Ishikawa (cell line): ENCODE measurements at regions not wholly inside any gene's neighbourhood (a gene's known extent, or its start where the extent isn't known, plus 50 kb on each side); places are given as distances from the start of the nearest gene placed in this dataset.

Source experiments
- CEBPB ChIP-seq: IDR thresholded peaks from 2 replicates; pipeline ENCODE4 v1.6.1; 2012
- CREB1 ChIP-seq: IDR thresholded peaks from 2 replicates; pipeline ENCODE4 v1.6.1; 2012; ENCODE audit warnings: low read depth
- EGR1 ChIP-seq: IDR thresholded peaks from 2 replicates; pipeline ENCODE4 v1.6.1; 2012
- EP300 ChIP-seq: IDR thresholded peaks from 2 replicates; pipeline ENCODE4 v1.6.1; 2012; ENCODE audit warnings: borderline replicate concordance
- FOXM1 ChIP-seq: IDR thresholded peaks from 2 replicates; pipeline ENCODE4 v1.6.1; 2012; ENCODE audit warnings: low read depth, borderline replicate concordance
- MAX ChIP-seq: IDR thresholded peaks from 2 replicates; pipeline ENCODE4 v1.6.1; 2012
- NFIC ChIP-seq: IDR thresholded peaks from 2 replicates; pipeline ENCODE4 v1.6.1; 2012
- RAD21 ChIP-seq: IDR thresholded peaks from 2 replicates; pipeline ENCODE4 v1.6.1; 2012; ENCODE audit warnings: low read depth
- REST ChIP-seq: IDR thresholded peaks from 2 replicates; pipeline ENCODE4 v1.6.1; 2012; ENCODE audit warnings: low read depth, mild to moderate bottlenecking
- TAF1 ChIP-seq: IDR thresholded peaks from 2 replicates; pipeline ENCODE4 v1.6.1; 2012; ENCODE audit warnings: low read depth, mild to moderate bottlenecking
- TCF12 ChIP-seq: IDR thresholded peaks from 2 replicates; pipeline ENCODE4 v1.6.1; 2012; ENCODE audit warnings: low read depth
- TEAD4 ChIP-seq: IDR thresholded peaks from 2 replicates; pipeline ENCODE4 v1.6.1; 2012
- YY1 ChIP-seq: IDR thresholded peaks from 2 replicates; pipeline ENCODE4 v1.6.1; 2012; ENCODE audit warnings: low read depth
- ZBTB7A ChIP-seq: IDR thresholded peaks from 2 replicates; pipeline ENCODE4 v1.6.1; 2012; ENCODE audit warnings: low read depth
- TF ChIP-seq, protein P1 (sequence below): IDR thresholded peaks from 2 replicates; pipeline ENCODE4 v1.6.1; 2012

DNA sequence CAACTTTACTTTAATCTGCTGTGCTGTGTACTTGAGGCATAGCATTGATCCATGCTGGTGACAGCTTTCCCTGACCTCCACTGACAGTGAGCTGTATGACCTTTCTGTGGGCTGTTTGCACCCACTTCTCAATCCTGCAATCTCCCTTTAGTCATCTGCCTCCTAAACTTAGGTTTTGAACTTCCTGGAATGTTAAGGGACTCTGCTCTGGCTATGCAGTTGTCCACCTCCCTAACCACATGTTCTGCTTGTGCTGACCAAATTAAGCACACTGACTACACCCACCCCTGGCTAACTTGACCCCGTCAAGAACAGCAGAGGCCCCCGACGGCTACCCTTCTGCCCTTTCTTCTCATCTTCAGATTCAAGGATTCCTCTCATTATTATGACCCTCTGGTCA is 89.1 kb upstream of the NTM start:
- TF ChIP-seq CREB1 (no peak), TCF12 (no peak)

- TF ChIP-seq TCF12 = no peak
- no peak for TF ChIP-seq CREB1
- TF ChIP-seq, protein P1, sequence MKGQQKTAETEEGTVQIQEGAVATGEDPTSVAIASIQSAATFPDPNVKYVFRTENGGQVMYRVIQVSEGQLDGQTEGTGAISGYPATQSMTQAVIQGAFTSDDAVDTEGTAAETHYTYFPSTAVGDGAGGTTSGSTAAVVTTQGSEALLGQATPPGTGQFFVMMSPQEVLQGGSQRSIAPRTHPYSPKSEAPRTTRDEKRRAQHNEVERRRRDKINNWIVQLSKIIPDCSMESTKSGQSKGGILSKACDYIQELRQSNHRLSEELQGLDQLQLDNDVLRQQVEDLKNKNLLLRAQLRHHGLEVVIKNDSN = no peak
- TF ChIP-seq CEBPB = no peak
- no peak for TF ChIP-seq TEAD4
- TF ChIP-seq EP300 = no peak
- TF ChIP-seq FOXM1 = no peak
- no peak for TF ChIP-seq MAX
- TF ChIP-seq REST = no peak
- no peak for TF ChIP-seq YY1
- no peak for TF ChIP-seq NFIC
- TF ChIP-seq TAF1 = no peak
- no peak for TF ChIP-seq RAD21
- no peak for TF ChIP-seq EGR1
- no peak for TF ChIP-seq ZBTB7A
These were observed 86.4 kb upstream of the NTM start for GRCh38 chr11:131284041-131284440.

DNA sequence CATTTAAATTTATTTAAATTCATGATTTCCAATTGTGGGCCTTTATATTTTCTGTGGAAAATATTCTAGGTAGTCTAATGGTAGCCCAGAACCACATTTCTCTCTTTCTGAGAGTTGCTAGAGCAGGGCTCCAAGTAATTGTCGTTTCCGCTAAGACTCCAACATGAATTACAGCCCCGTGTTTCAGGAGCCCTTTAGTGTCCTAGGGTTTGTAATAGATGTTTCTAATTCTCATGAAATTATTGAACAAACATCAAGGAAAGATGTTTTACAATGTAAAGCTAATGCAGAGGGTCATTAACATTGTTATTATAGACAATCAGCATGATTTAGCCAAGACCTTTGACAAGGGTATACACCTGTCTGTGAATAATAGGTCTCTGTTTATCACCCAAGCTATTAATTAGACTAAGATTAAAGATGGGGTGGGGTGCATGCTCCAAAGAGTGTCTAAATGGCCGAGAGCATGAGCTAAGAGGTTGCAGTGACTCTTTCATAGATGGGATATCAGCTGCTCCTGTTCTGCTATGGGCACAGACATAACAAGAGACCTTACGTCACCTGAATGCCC is 81.8 kb upstream of the NTM start:
- no peak for TF ChIP-seq TAF1
- TF ChIP-seq TCF12 = no peak
- no peak for TF ChIP-seq EP300
- no peak for TF ChIP-seq ZBTB7A
- no peak for TF ChIP-seq CEBPB
- TF ChIP-seq, protein P1 = no peak
- TF ChIP-seq TEAD4 = no peak
- no peak for TF ChIP-seq FOXM1
- no peak for TF ChIP-seq EGR1
- TF ChIP-seq REST = no peak
- TF ChIP-seq CREB1 = no peak
- no peak for TF ChIP-seq MAX
- no peak for TF ChIP-seq RAD21
- TF ChIP-seq YY1 = no peak
- TF ChIP-seq NFIC = no peak

DNA sequence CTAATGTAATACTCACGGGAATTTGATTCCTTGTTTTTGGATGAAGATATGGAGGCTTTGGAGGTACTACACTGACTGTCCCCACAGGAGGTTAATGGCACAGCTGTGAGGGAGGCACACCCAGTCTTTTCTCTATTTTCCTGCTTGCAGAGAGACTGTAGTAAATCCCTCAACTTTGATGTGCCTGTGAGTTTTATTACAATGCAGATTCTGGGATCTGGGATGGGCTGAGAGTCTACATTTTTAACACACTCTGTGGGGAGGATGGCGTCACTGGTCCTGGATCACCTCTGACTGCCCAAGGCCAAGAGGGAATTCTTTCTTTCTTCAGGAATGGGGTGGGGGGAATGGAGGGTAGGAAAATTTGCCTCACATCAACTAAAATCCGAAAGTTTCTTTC is 80.2 kb upstream of the NTM start:
- TF ChIP-seq FOXM1 (no peak), YY1 (no peak), REST (no peak), EGR1 (no peak), TAF1 (no peak), CREB1 (no peak), TCF12 (no peak), RAD21 (no peak), CEBPB (no peak), MAX (no peak), TEAD4 (no peak), ZBTB7A (no peak), EP300 (no peak), NFIC (no peak)
- TF ChIP-seq, protein P1 = no peak
